Right renal pelvis (tissue), 4 donors: ENCODE measurements at regions not wholly inside any gene's neighbourhood (a gene's known extent, or its start where the extent isn't known, plus 50 kb on each side); places are given as distances from the start of the nearest gene placed in this dataset.

Experiments used
- DNase-seq, 4 donors: peaks; one replicate each; pipeline ENCODE4 v3.0.0-alpha.2; 2013; ENCODE audit warnings: low read depth in 4 of 4, low spot score in 3 of 4, missing footprints in 1 of 4

DNA sequence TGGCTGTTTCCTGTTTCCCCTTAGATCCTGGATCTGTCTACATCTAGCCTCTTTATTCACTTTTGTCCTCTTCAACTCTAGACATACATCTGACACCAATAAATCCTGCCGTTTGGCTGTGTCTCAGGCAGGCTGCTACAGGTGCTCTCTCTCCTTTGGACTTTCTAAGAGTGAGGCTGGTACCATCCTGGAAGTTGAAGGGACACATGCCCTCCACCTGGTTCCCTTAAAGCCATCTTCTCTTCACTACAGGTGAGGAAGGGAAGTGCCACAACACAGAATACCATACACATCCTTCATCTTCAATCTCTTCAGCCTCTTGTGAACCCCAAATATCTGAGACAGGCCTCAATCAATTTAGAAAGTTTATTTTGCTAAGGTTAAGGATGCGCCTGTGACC lies 137.9 kb downstream of the BACH1 start:
- DNase-seq: no peak

DNA sequence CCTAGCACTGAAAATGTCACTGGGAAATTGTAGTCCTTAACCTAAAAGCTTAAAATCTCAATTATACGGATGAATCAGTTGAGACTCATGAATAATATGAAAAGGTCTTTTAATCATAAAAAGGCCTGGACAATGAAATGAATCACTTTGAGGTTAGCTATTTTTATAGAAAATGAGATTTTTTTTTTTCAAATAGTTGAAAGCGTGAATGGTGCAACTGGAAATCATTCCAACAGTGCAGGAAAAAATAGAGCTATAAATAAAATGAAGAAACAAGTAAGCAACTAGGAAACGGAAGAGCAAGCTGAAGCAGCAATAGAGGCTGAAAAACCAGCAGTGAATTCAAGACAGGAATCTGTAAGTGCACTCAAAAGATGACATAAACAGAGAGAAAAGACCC lies 142.9 kb downstream of the BACH1 start:
- no peak for DNase-seq

DNA sequence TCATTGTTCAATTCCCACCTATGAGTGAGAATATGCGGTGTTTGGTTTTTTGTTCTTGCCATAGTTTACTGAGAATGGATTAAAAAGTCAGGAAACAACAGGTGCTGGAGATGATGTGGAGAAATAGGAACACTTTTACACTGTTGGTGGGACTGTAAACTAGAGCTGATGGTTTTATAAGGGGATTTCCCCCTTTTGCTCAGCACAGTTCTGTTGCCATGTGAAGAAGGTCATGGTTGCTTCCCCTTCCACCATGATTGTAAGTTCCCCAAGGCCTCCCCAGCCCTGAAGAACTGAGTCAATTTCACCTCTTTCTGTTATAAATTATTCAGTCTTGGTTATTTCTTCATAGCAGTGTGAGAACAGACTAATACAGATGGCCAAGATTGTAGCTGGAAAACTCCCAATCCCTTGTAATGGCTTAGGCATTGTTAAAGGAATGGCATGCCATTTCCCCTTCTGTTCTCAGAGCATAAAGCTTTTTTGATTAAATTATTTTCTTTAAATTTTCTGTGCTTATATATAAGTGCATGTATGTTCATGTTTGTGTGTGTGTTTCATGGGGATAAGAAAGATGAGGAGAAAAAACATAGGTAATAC lies 144.8 kb downstream of the BACH1 start:
- no peak for DNase-seq

DNA sequence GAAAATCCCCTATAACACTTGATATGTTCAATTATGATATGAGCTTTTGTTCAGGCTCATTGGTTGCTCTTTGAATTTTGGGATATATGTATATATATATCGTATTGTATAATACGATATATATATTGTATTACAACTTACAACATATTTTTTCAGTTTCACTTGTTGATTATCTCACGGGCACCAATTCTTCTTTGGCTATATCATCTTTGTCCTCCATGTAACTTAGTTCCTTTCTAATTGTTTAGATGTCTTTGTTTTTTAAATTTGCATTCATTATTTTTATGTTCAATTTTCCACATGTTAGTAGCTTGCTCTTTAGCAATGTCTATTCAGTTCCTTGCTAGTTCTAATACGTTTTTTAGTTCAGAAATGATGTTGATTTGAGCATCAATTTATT lies 150.0 kb downstream of the BACH1 start:
- no peak for DNase-seq

DNA sequence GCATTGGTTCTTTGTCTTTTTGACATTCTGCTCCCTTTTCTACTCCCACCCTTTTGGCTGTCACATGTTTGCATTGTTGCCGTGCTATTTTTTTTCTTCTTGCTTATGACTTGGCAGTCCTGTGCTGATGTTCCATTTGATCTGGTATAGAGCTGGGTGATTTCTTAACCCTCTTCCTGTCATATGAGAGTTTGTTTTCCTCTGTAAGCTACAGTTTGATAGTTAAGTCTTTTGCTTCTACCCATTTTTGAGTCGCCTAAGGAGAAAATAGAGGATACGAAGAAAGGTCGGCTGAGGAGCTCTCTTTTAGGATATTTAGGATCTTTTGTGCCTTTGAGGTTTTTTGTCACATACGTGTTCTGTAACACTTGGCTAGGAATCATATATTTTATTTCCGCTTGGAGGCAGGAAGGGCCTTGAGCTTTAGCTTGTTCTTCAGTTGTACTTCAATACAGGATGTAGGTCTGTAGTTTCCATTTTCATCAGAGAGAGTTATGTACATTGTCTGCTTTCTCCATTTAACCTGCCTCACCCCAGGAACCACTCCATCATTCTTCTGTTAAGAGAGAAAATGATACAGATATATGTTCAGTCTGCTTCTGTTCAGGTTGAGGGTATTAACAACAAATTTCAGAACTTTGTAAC lies 150.7 kb downstream of the BACH1 start:
- DNase-seq: no peak

DNA sequence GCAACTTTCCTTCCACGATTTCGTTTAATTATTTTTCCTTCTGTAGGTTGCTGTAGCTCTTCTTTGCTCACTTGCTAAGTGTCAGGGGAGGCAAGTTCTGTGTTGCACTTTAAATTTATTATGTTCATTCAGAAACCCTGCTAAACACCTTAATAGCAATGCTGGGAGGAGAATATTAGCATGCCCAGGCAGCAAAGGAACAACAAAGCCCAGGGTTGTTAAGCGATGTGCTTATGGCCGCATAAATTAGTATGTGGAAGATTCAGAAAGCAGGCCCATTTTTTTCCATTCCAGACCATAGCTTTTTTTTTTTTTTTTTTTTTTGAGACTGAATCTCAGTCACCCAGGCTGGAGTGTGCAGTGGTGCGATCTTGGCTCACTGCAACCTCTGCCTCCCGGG lies 151.3 kb downstream of the BACH1 start:
- DNase-seq: no peak

DNA sequence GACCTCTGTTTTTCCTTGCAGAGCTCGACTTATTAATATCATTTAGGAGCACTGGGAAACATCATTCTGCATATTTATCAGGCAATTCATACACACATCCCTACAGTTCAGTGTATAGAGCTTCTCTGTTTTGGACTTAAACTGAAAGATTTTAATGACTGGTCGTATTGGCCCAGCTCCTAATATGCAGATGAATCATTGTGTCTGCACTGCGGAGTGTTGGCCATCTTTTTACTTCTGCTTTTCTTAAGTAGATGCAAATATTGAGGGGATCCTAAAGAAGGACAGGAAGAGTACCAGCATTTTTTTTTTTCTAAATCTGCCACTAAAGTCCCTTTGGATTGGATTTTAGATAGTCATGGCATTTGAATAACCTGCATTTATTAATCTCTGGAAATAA lies 154.8 kb downstream of the BACH1 start:
- DNase-seq: no peak

DNA sequence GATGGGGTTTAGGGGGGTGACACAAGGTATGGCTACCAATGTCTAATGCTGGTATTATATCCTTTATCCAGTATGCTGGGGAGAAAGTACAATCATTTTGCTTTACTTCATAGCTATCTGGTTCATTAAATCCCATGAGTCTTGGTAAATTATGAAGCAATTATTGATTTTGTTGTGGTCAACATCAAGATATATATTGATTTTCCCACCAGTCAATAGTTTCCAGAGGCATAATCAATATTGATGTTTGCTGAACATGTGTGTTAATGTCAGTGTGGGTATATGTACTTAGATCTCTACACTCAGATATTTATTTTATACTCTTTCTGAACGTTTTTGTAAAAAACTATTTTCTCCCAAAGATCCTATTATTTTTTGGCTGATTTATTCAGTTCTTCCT lies 155.5 kb downstream of the BACH1 start:
- DNase-seq: no peak

DNA sequence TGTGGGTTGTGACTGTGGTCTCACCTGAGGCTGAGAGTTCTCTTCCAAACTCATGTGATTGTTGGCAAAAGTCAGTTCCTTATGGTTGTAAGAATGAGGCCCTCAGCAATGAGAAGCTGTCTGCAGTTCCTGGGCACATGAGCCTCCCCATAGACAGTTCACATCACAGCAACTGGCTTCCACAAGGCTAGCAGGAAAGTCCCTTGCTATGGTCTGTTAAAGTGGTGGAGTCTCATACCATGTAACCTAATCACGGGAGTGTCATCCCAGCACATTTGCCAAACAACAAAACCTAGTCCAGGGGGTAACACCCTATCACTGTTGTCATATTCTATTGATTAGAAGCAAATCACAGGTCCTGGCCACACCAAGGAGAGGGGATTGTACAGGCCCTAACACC lies 163.8 kb downstream of the BACH1 start:
- no peak for DNase-seq

DNA sequence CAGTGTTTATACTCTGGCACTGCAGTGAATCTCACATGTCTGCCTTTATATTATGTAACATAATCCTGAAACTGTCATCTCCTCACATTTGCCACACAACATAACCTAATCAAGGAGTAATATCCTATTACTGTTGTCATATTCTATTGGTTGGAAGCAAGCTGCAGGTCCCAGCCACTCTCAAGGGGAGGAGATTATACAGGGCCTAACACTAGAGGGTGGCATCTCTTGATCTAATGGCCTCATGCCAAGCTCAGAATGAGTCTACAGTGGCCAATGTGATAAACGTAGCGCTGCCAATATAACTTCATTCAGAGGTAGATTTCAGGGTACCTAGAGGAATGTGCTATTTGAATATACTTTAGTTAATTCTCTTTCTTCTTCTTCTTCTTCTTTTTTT lies 166.8 kb downstream of the BACH1 start:
- no peak for DNase-seq

DNA sequence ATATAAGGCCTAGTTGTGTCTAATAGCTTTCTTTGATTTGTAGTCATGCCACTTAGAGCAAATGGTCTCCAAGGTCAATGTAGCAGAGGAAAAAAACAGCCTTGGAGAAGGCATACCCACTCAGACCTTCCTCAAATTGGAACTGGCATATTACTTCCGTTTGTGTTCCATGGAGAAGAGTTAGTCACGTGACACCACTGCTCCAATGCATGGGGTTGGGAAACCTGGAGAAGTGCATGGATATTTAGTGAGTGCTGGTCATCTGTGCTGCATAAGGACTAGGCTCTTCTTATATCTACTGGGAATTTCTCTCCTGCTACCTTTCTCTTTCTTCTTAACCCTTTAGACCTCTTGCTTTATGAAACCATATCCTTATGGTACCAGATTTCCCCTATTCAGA lies 167.8 kb downstream of the BACH1 start:
- no peak for DNase-seq

DNA sequence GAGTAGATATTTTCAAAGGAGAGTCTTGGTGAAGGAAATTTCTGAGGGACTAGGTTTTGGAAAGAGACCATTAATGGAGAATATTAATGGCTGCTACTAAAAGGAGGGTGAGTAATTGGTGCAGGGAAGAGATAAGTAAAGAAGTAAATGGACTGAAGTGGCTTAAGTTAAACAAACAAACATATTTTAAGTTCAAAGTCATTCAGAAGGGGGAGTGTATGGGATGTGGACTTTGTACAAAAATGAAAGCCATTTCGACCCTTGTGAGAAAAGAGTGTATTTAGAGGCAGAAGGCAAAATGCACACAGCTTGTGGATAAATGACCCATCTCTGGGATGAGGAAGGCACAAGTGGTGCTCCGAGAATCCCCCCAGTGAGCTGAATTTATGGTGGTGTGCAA lies 171.7 kb downstream of the BACH1 start:
- no peak for DNase-seq

DNA sequence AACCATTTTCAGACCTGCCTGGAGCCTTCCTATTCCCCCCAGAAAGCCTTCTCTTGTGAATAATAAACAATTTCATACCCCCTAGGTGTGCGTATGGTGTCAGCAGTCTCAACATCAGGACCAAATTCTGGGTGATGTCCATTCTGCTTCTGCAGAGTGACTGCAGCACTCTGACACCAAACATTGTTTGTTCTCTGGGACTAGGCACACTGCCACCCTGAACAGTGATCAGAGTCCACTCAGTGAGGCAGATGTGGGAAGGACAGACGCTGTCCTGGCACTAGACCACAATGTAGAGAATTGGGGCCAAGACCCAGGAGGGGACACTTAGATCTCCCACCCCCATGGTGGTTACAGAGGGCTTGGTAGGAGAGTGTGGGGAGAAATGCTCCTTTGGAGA lies 175.1 kb downstream of the BACH1 start:
- no peak for DNase-seq

DNA sequence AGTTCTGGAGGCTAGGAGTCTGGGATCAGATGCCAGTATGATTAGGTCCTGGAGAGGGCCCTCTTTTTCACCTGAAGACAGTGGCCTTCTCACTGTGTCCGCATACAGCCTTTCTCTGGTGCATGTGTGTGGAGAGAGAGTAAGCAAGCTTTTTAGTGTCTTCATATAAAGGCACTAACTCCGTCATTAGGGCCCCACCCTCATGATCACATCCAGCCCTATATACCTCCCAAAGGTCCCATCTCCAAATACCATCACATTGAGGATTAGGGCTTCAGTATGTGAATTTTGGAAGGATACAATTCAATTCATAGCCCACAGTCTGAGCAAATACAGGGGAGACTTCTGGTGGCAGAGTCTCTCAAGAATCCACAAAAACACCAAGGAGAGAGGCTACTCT lies 176.6 kb downstream of the BACH1 start:
- no peak for DNase-seq

DNA sequence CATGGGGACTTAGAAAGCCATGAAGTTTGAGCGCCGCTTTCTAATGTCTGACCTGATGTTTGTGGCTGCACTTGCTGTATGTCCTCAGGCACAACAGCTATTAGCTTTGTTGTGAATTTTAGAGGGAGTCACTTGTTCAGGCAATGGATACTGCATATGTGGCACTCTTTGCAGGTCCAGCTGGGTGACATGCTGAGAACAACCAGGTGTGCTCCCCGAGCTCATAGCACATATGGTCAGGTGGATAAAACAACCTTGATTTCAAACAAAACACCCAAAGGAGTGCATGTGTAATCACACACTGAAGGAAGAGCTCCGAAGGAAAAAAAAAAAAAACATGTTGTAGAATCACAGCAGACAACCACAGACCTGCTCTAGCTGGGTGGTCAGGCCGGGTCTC lies 178.6 kb downstream of the BACH1 start:
- no peak for DNase-seq

DNA sequence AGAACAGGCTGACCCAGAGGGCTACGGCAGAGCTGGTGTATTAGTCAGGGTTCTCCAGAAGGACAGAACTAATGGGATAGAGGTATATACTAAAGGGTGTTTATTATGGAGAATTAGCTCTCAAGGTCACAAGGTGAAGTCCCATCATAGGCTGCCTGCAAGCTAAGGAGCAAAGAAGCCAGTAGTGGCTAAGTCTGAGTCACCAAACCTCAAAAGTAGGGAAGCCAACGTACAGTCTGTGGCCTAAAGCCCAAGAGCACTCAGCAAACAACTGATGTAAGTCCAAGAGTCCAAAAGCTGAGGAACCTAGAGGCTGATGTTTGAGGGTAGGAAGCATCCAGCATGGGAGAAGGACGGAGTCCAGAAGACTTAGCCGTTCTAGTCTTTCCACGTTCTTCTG lies 179.2 kb downstream of the BACH1 start:
- no peak for DNase-seq

DNA sequence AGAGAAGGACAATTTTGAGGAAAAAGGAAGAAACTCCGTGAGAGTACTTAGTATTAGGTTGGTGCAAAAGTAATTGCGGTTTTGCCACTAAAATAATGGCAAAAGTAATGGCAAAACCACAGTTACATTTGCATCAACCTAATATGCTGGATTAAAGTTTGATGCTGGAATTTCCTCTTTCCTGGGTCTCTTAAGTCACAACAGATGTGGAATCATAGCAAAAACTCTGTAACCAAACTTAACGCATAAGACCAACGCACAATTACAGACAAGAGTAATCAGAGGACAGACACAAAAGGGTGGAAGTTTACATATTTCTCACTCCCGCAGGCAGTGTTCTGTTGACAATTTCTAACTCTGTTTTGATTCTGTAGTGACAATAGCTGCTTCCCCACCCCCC lies 182.4 kb downstream of the BACH1 start:
- no peak for DNase-seq

DNA sequence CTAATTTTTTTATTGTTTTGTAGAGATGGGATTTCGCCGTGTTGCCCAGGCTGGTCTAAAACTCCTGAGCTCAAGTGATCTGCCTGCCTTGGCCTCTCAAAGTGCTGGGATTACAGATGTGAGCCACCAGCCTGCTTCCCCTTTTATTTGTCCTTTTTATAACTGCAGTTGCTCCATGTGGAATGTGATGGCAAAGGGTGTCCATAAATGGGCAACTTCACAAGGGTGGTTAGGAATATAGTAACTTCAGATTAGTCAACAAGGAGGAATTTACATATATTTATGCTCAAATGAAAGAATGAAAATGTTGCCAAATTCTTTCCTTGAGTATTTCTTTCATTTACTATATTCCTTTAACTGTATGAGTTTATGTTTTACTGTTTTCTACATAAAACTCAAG lies 182.9 kb downstream of the BACH1 start:
- DNase-seq: no peak

DNA sequence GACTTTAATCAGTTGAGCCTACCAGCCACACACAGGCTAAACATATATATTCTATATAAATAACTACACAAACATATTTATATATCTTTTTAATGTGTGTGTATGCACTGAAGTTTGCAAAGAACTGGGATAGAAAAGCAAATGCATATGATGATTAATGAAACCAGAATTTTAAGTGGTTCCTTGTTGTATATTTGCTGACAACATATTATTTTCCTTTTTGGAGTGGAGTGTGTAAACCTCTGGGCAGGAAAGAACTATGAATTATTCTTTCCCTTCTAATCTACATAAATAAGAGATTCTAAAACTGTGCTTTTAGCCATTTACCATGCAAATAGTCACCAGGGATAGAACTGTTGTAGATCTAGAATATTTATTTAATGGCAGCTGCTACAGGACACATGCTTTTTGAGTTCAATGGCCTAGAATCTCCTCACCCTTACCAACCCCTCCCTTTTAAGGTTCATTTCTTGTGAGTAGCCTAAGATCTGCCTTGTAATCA lies 187.6 kb downstream of the BACH1 start:
- no peak for DNase-seq
